ENCODE measurements at regions not wholly inside any gene's neighbourhood (a gene's known extent, or its start where the extent isn't known, plus 50 kb on each side); places are given as distances from the start of the nearest gene placed in this dataset.

GRCh38 chr5:56479126-56479525 is 246.0 kb upstream of the ANKRD55 start:
- DNase-seq (no peak), ATAC-seq (ENCODE audit: low FRiP score) (no peak)
- no peaks in the 10 kb centered on the region for H3K4me1 ChIP-seq (ENCODE audit: control insufficient read depth in 1 of 2, insufficient read depth in 2 of 2, low read length in 2 of 2)
- H3K27ac ChIP-seq (ENCODE audit: low read depth in 1 of 2, low read length in 2 of 2): peak overlapping the region in 1 of 2 donors; percentile 30
- H3K4me3 ChIP-seq (ENCODE audit: low read length in 2 of 2): no peak overlapping the region
- 67 to 68% methylated on average over 3 of the region's 3 CpGs for WGBS, 2 donors
- intact Hi-C loops (cut with DNase I): loop anchor here in 1 of 2 donors (10.0 kb wide), 1 partner anchor 54 kb away; no protein-coding TSS in a partner anchor
- no peaks in the 10 kb centered on the region for H3K27me3 ChIP-seq (ENCODE audit: control insufficient read depth in 1 of 2, insufficient read depth in 2 of 2, low read length in 1 of 2)
- no peaks in the 10 kb centered on the region for H3K9me3 ChIP-seq (ENCODE audit: control insufficient read depth, low read length)
- H3K36me3 ChIP-seq (ENCODE audit: control insufficient read depth in 1 of 2, insufficient read depth in 2 of 2, low read length in 1 of 2): no peaks in the 10 kb centered on the region

DNA sequence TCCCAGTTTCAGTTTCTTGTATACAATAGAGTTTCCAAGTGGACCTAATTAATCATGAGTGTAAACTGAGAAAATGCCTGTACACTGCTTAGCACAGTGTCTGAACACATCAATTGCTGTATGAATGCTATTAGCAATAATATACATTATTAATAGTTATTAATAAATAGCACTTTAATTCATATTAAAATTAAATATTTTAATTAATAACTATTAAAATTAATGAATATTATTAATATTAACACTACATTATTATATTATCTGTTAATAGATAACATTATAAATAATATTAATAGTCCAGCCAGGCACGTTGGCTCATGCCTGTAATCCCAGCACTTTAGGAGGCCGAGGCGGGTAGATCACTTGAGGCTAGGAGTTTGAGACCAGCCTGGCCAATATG is 244.9 kb upstream of the ANKRD55 start:
- Histone ChIP-seq H3K4me1 (ENCODE audit: control insufficient read depth in 1 of 2, insufficient read depth in 2 of 2, low read length in 2 of 2) (no peaks in the 10 kb centered on the region), H3K4me3 (ENCODE audit: low read length in 2 of 2) (no peak overlapping the region), H3K27me3 (ENCODE audit: control insufficient read depth in 1 of 2, insufficient read depth in 2 of 2, low read length in 1 of 2) (no peaks in the 10 kb centered on the region), H3K36me3 (ENCODE audit: control insufficient read depth in 1 of 2, insufficient read depth in 2 of 2, low read length in 1 of 2) (no peaks in the 10 kb centered on the region), H3K9me3 (ENCODE audit: control insufficient read depth, low read length) (no peaks in the 10 kb centered on the region), H3K27ac (ENCODE audit: low read depth in 1 of 2, low read length in 2 of 2) (no peak overlapping the region)
- ATAC-seq (ENCODE audit: low FRiP score): no peak
- intact Hi-C loops (cut with DNase I): loop anchor here in 1 of 2 donors (10.0 kb wide), 1 partner anchor 53 kb away; no protein-coding TSS in a partner anchor
- DNase-seq: no peak
- WGBS, 2 donors: 93 to 98% methylated on average over 3 of the region's 3 CpGs

DNA sequence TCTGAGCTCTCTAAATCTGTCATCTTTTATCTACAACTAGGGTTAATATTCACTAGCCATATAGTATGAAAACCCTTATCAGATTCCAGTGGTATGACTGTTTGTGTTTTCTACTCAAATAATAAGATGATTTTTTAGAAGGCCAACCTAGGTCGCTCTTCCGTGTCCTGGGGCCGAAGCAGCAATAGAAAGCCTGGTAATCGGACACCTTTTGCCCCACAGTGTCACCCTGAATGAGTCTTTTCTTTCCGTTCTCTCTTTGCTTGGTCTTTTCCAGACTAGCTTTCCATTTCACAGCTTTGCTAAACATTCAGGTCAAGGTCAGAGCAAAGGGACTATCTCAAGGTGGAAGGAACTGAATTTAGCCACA is 243.3 kb upstream of the ANKRD55 start:
- Histone ChIP-seq H3K36me3 (ENCODE audit: control insufficient read depth in 1 of 2, insufficient read depth in 2 of 2, low read length in 1 of 2) (no peaks in the 10 kb centered on the region), H3K27ac (ENCODE audit: low read depth in 1 of 2, low read length in 2 of 2) (peak overlapping the region in 1 of 2 donors; percentile 64), H3K4me3 (ENCODE audit: low read length in 2 of 2) (no peak overlapping the region), H3K9me3 (ENCODE audit: control insufficient read depth, low read length) (no peaks in the 10 kb centered on the region), H3K4me1 (ENCODE audit: control insufficient read depth in 1 of 2, insufficient read depth in 2 of 2, low read length in 2 of 2) (no peaks in the 10 kb centered on the region), H3K27me3 (ENCODE audit: control insufficient read depth in 1 of 2, insufficient read depth in 2 of 2, low read length in 1 of 2) (no peaks in the 10 kb centered on the region)
- DNase-seq (no peak), ATAC-seq (ENCODE audit: low FRiP score) (no peak)
- intact Hi-C loops (cut with DNase I): loop anchor here in 1 of 2 donors (10.0 kb wide), 1 partner anchor 52 kb away; no protein-coding TSS in a partner anchor
- 31 to 34% methylated on average over 5 of the region's 5 CpGs for WGBS, 2 donors

DNA sequence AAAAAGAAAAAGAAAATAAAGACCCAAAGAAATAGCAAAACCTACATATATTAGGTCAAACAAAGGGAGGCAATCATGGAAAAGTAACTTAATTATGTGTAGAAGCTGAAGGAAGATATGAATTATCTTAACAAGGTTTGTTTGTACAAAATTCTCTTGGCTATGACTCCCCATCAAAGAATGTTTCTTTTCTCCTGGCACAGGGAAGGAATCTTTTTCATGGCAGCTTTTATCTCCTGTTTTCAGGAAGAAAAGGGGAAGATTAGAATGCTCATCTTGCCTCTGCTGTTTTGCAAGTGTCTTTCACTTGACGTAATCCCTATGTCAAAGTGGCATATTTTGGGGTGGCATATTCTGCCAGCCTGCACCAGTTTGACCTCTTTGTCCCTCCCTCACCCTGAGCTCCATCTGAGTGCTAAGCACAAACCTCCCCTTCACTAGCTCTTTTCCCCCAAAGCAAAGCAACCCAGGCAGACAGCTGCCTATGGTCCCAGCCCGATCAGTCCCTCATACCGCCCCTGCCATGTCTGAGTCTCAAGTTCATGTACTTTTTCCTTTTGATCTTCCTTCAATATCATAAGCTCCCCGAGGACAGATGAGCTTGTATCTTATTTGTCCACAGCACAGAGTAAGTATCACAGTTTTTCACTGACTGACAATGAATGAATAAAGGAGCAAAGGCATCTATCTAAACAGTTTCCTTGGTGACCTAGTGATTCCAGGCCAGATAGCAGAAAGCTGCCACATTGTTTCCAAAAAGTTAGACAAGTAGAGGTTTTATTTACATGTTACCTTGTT is 242.8 kb upstream of the ANKRD55 start:
- H3K27ac ChIP-seq (ENCODE audit: low read depth in 1 of 2, low read length in 2 of 2): peak overlapping the region in 1 of 2 donors; percentile 30
- DNase-seq (no peak), ATAC-seq (ENCODE audit: low FRiP score) (no peak)
- no peaks in the 10 kb centered on the region for H3K4me1 ChIP-seq (ENCODE audit: control insufficient read depth in 1 of 2, insufficient read depth in 2 of 2, low read length in 2 of 2)
- H3K9me3 ChIP-seq (ENCODE audit: control insufficient read depth, low read length): no peaks in the 10 kb centered on the region
- no peak overlapping the region for H3K4me3 ChIP-seq (ENCODE audit: low read length in 2 of 2)
- 55 to 61% methylated on average over 4 of the region's 4 CpGs for WGBS, 2 donors
- no peaks in the 10 kb centered on the region for H3K36me3 ChIP-seq (ENCODE audit: control insufficient read depth in 1 of 2, insufficient read depth in 2 of 2, low read length in 1 of 2)
- H3K27me3 ChIP-seq (ENCODE audit: control insufficient read depth in 1 of 2, insufficient read depth in 2 of 2, low read length in 1 of 2): no peaks in the 10 kb centered on the region
- intact Hi-C loops (cut with DNase I): loop anchor here in 1 of 2 donors (10.0 kb wide), 1 partner anchor 51 kb away; no protein-coding TSS in a partner anchor

DNA sequence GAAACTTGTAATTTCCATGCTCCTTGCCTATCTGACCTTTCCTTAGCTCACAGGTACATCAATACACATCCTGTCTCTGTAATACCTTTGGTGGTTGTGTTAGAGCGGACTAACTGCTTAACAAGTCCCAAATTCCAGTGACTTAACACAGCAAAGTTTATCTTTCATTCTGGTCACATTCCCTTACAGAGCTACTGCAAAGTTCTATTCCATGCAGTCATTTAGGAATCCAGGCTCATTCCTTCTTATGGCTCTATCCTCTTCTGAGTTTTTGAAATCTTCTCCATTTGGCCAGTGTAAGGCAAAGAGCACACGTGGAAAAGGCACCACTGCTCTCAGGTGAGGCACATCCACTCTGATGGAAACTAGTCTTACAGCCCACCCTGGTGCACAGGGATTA is 238.6 kb upstream of the ANKRD55 start:
- no peaks in the 10 kb centered on the region for H3K4me1 ChIP-seq (ENCODE audit: control insufficient read depth in 1 of 2, insufficient read depth in 2 of 2, low read length in 2 of 2)
- intact Hi-C loops (cut with DNase I): loop anchor here in 1 of 2 donors (10.0 kb wide), 1 partner anchor 47 kb away; no protein-coding TSS in a partner anchor
- H3K4me3 ChIP-seq (ENCODE audit: low read length in 2 of 2): no peak overlapping the region
- H3K36me3 ChIP-seq (ENCODE audit: control insufficient read depth in 1 of 2, insufficient read depth in 2 of 2, low read length in 1 of 2): no peaks in the 10 kb centered on the region
- H3K27me3 ChIP-seq (ENCODE audit: control insufficient read depth in 1 of 2, insufficient read depth in 2 of 2, low read length in 1 of 2): no peaks in the 10 kb centered on the region
- WGBS, 2 donors: 88 to 91% methylated on average over 2 of the region's 2 CpGs
- H3K9me3 ChIP-seq (ENCODE audit: control insufficient read depth, low read length): no peaks in the 10 kb centered on the region
- no peak for DNase-seq
- no peak overlapping the region for H3K27ac ChIP-seq (ENCODE audit: low read depth in 1 of 2, low read length in 2 of 2)
- ATAC-seq (ENCODE audit: low FRiP score): no peak

DNA sequence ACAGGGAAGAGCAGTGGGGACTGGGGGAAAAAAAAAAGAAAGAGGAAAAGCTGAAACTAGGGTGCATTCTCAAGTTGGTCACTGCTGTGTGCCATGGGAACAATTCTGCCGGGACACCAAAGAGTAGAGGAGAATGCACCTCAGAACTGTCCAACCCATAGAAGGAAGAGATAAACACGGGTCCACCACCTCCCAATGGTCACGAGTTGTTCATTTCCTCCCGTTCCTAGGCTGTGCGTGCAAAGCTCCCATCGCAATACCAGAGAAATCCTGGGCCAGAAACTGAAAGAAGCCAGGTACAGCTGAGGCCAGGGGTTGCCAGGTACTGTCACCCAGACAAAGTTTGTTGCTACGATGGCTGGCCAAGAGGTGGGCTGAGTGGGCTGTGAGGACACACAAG is 236.9 kb upstream of the ANKRD55 start:
- DNase-seq (no peak), ATAC-seq (ENCODE audit: low FRiP score) (no peak)
- no peaks in the 10 kb centered on the region for H3K4me1 ChIP-seq (ENCODE audit: control insufficient read depth in 1 of 2, insufficient read depth in 2 of 2, low read length in 2 of 2)
- no peaks in the 10 kb centered on the region for H3K9me3 ChIP-seq (ENCODE audit: control insufficient read depth, low read length)
- intact Hi-C loops (cut with DNase I): loop anchor here in 1 of 2 donors (10.0 kb wide), 1 partner anchor 45 kb away; no protein-coding TSS in a partner anchor
- no peak overlapping the region for H3K27ac ChIP-seq (ENCODE audit: low read depth in 1 of 2, low read length in 2 of 2)
- H3K4me3 ChIP-seq (ENCODE audit: low read length in 2 of 2): no peak overlapping the region
- no peaks in the 10 kb centered on the region for H3K36me3 ChIP-seq (ENCODE audit: control insufficient read depth in 1 of 2, insufficient read depth in 2 of 2, low read length in 1 of 2)
- H3K27me3 ChIP-seq (ENCODE audit: control insufficient read depth in 1 of 2, insufficient read depth in 2 of 2, low read length in 1 of 2): no peaks in the 10 kb centered on the region
- 92 to 93% methylated on average over 7 of the region's 7 CpGs for WGBS, 2 donors

DNA sequence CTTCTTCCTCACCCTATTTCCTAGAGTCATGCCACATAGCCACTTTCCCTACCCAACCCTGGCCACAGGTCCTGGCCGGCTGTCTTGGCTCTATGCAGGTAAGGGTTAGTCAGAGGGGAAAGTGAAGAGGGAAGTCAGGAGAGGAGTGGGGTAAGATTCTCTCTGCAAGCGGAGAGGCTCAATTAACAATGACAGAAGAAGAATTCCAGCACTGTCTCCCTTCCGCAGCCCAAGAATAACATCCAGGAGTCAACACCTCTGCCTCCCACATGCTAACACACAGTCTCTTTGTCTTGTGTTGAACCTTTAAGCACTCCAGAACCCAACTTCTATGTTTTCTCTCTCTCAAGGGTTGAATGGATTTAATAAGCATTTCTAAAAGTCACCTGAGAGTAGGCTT is 235.1 kb upstream of the ANKRD55 start:
- Histone ChIP-seq H3K36me3 (ENCODE audit: control insufficient read depth in 1 of 2, insufficient read depth in 2 of 2, low read length in 1 of 2) (no peaks in the 10 kb centered on the region), H3K27ac (ENCODE audit: low read depth in 1 of 2, low read length in 2 of 2) (no peak overlapping the region), H3K9me3 (ENCODE audit: control insufficient read depth, low read length) (no peaks in the 10 kb centered on the region), H3K4me1 (ENCODE audit: control insufficient read depth in 1 of 2, insufficient read depth in 2 of 2, low read length in 2 of 2) (no peaks in the 10 kb centered on the region), H3K4me3 (ENCODE audit: low read length in 2 of 2) (no peak overlapping the region), H3K27me3 (ENCODE audit: control insufficient read depth in 1 of 2, insufficient read depth in 2 of 2, low read length in 1 of 2) (no peaks in the 10 kb centered on the region)
- DNase-seq (no peak), ATAC-seq (ENCODE audit: low FRiP score) (no peak)
- WGBS, 2 donors: 92 to 94% methylated on average over 3 of the region's 3 CpGs
- intact Hi-C loops (cut with DNase I): no loop called here

GRCh38 chr5:56467176-56467717 is 234.1 kb upstream of the ANKRD55 start:
- no peak overlapping the region for H3K4me3 ChIP-seq (ENCODE audit: low read length in 2 of 2)
- no peak for ATAC-seq (ENCODE audit: low FRiP score)
- DNase-seq: no peak
- no peaks in the 10 kb centered on the region for H3K27me3 ChIP-seq (ENCODE audit: control insufficient read depth in 1 of 2, insufficient read depth in 2 of 2, low read length in 1 of 2)
- intact Hi-C loops (cut with DNase I): no loop called here
- no peaks in the 10 kb centered on the region for H3K36me3 ChIP-seq (ENCODE audit: control insufficient read depth in 1 of 2, insufficient read depth in 2 of 2, low read length in 1 of 2)
- 49 to 50% methylated on average over 5 of the region's 5 CpGs for WGBS, 2 donors
- H3K4me1 ChIP-seq (ENCODE audit: control insufficient read depth in 1 of 2, insufficient read depth in 2 of 2, low read length in 2 of 2): no peaks in the 10 kb centered on the region
- H3K27ac ChIP-seq (ENCODE audit: low read depth in 1 of 2, low read length in 2 of 2): no peak overlapping the region
- no peaks in the 10 kb centered on the region for H3K9me3 ChIP-seq (ENCODE audit: control insufficient read depth, low read length)
